Osteoblast (primary cell): ENCODE measurements at regions not wholly inside any gene's neighbourhood (a gene's known extent, or its start where the extent isn't known, plus 50 kb on each side); places are given as distances from the start of the nearest gene placed in this dataset.

Experiments used
- DNase-seq: peaks from one replicate; pipeline ENCODE4 v3.0.0; 2011; ENCODE audit warnings: low spot score, mixed read lengths; ENCODE audit not compliant: insufficient read length; ENCODE audit errors: missing footprints
- H2AFZ ChIP-seq: 2 replicates; pipeline ENCODE4 v1.6.0; 2011; ENCODE audit warnings: mild to moderate bottlenecking, low read length
- H3K27ac ChIP-seq: 2 replicates; pipeline ENCODE4 v1.5.1; 2011; ENCODE audit warnings: mild to moderate bottlenecking, low read depth, low read length, moderate library complexity
- H3K27me3 ChIP-seq: 2 replicates; pipeline ENCODE4 v1.6.0; 2012; ENCODE audit warnings: mild to moderate bottlenecking, control low read depth, inconsistent platforms, low read length, moderate library complexity; ENCODE audit not compliant: insufficient read depth
- H3K36me3 ChIP-seq: 2 replicates; pipeline ENCODE4 v1.5.1; 2011; ENCODE audit warnings: mild to moderate bottlenecking, low read length, control low read depth, moderate library complexity; ENCODE audit not compliant: insufficient read depth
- H3K4me1 ChIP-seq: 2 replicates; pipeline ENCODE4 v1.5.1; 2011; ENCODE audit warnings: mild to moderate bottlenecking, low read length, control low read depth, moderate library complexity; ENCODE audit not compliant: insufficient read depth
- H3K4me2 ChIP-seq: 2 replicates; pipeline ENCODE4 v1.6.0; 2011; ENCODE audit warnings: mild to moderate bottlenecking, low read length; ENCODE audit not compliant: insufficient read depth
- H3K4me3 ChIP-seq: fragments of 200-600 bp; sonication (generic); 3 replicates; pipeline ENCODE4 v1.5.1; 2012; ENCODE audit warnings: mild to moderate bottlenecking, low read length, inconsistent platforms; ENCODE audit not compliant: insufficient read depth
- H3K79me2 ChIP-seq: 2 replicates; pipeline ENCODE4 v1.6.0; 2012; ENCODE audit warnings: mild to moderate bottlenecking, low read length, control low read depth, inconsistent platforms; ENCODE audit not compliant: insufficient read depth
- H3K9me3 ChIP-seq: 2 replicates; pipeline ENCODE4 v1.5.1; 2011; ENCODE audit warnings: low read depth, low read length, control low read depth
- H4K20me1 ChIP-seq: 2 replicates; pipeline ENCODE4 v1.6.0; 2012; ENCODE audit warnings: mild to moderate bottlenecking, low read length, control low read depth; ENCODE audit not compliant: insufficient read depth
- TF ChIP-seq, protein P1 (sequence below): IDR thresholded peaks from 2 replicates; pipeline ENCODE4 v1.5.1; 2011; ENCODE audit warnings: mild to moderate bottlenecking, low read depth, low read length, moderate library complexity; ENCODE audit errors: extremely low read depth

DNA sequence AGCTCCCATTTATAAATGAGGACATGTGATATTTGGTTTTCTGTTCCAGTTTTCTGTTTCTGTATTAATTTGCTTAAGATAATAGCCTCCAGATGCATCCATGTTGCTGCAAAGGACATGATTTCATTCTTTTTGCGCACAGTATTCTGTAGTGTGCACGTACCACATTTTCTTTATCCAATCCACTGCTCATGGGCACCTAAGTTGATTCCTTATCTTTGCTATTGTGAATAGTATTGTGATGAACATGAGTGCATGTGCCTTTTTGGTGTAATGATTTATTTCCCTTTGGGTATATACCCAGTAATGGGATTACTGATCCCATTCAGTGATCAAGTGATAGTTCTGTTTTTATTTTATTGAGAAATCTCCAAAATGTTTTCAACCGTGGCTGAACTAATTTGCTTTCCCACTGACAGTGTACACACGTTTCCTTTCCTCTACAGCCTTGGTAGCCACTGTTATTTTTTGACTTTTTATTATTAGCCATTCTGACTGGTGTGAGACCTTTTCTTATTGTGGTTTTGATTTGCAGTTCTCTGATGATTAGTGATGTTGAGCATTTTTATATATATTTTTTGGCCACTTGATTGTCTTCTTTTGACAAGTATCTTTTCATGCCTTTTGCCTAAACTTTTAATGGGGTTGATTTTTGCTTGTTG, 226.0 kb upstream of the ANO3 start:
- H3K4me2 ChIP-seq: no peak overlapping the region
- H3K27me3 ChIP-seq: no peaks in the 10 kb centered on the region
- no peaks in the 10 kb centered on the region for H3K4me1 ChIP-seq
- no peaks in the 10 kb centered on the region for H4K20me1 ChIP-seq
- H3K27ac ChIP-seq: no peak overlapping the region
- TF ChIP-seq, protein P1, sequence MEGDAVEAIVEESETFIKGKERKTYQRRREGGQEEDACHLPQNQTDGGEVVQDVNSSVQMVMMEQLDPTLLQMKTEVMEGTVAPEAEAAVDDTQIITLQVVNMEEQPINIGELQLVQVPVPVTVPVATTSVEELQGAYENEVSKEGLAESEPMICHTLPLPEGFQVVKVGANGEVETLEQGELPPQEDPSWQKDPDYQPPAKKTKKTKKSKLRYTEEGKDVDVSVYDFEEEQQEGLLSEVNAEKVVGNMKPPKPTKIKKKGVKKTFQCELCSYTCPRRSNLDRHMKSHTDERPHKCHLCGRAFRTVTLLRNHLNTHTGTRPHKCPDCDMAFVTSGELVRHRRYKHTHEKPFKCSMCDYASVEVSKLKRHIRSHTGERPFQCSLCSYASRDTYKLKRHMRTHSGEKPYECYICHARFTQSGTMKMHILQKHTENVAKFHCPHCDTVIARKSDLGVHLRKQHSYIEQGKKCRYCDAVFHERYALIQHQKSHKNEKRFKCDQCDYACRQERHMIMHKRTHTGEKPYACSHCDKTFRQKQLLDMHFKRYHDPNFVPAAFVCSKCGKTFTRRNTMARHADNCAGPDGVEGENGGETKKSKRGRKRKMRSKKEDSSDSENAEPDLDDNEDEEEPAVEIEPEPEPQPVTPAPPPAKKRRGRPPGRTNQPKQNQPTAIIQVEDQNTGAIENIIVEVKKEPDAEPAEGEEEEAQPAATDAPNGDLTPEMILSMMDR: no peak
- no peak overlapping the region for H2AFZ ChIP-seq
- H3K9me3 ChIP-seq: no peaks in the 10 kb centered on the region
- no peaks in the 10 kb centered on the region for H3K36me3 ChIP-seq
- no peak overlapping the region for H3K4me3 ChIP-seq
- no peaks in the 10 kb centered on the region for H3K79me2 ChIP-seq
- no peak for DNase-seq

DNA sequence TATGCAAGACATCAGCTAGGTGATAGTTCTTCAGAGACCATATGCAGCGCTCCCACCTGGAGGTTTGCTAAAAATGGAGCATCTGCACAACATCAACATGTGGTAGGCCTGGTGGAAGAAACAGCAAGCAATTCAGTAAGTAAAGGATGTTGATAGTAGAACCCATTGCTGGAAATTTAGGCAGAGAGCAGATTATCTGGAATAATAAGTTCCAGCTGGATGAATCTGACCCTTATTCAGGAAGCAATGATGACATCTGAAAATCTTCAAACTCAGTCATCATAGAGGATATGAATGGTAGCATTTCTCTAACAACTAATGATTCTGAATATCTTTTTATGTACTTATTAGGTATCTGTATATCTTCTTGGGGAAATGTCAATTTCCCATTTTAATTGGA, 225.2 kb upstream of the ANO3 start:
- Histone ChIP-seq H3K79me2 (no peaks in the 10 kb centered on the region), H3K4me3 (no peak overlapping the region), H3K27me3 (no peaks in the 10 kb centered on the region), H2AFZ (no peak overlapping the region), H3K4me1 (no peaks in the 10 kb centered on the region), H3K4me2 (no peak overlapping the region), H3K36me3 (no peaks in the 10 kb centered on the region), H4K20me1 (no peaks in the 10 kb centered on the region), H3K27ac (no peak overlapping the region), H3K9me3 (no peaks in the 10 kb centered on the region)
- no peak for DNase-seq
- TF ChIP-seq, protein P1: no peak

DNA sequence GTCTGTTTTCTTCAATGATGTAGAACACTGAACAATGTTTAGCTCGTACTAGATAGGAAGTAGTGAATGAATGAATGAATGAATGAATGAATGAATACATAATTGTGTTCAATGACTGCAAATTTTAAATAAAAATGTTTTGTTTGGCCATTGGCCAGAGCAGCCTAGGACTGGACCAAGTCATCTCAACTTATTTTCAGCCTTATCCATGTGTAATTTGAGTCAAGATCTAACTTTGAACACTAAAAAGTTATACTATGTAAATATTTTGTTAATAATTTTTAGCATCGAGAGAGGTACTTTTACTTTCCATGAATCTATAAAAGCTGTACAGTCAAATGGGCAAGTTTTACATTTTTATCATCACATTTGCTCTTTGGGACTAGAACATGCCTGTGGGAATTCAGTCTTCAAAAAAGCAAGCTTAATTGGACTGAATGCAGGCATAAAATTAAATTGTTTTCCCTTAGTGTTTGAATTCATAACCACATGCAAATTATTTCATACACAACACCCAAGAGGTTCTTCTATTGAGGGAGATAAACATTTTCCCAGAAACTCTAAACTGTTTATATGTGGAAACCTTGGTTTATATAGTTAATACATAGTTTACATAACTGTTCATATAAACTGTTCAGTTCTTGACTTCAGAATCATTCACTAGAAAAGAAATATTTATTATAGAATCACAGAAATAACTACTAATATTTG, 222.1 kb upstream of the ANO3 start:
- Histone ChIP-seq H2AFZ (no peak overlapping the region), H3K4me1 (no peaks in the 10 kb centered on the region), H3K36me3 (no peaks in the 10 kb centered on the region), H3K27ac (no peak overlapping the region), H3K9me3 (no peaks in the 10 kb centered on the region), H4K20me1 (no peaks in the 10 kb centered on the region), H3K4me2 (no peak overlapping the region), H3K27me3 (no peaks in the 10 kb centered on the region), H3K4me3 (no peak overlapping the region), H3K79me2 (no peaks in the 10 kb centered on the region)
- TF ChIP-seq, protein P1: no peak
- DNase-seq: no peak

DNA sequence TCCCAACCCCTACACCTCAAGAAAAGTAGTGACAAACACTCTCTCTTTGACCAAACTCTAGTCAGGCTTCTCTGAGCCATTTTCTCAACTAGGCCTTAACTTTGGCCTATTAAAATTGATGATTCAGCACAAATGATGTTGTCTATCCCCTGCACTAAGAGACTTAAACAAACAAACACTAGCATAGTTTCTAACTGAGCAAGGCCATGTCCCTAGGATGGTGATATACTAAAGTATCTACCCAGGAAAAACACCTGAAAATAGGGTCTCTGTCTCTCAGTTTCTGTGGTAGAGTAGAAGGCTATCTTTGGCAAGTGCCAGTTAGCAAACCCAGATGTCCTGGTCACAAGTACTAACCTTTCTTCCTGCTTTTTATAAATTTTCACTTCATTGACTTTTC, 219.7 kb upstream of the ANO3 start:
- Histone ChIP-seq H3K4me1 (no peaks in the 10 kb centered on the region), H3K9me3 (no peaks in the 10 kb centered on the region), H2AFZ (no peak overlapping the region), H3K79me2 (no peaks in the 10 kb centered on the region), H4K20me1 (no peaks in the 10 kb centered on the region), H3K27ac (no peak overlapping the region), H3K4me3 (no peak overlapping the region), H3K4me2 (no peak overlapping the region), H3K27me3 (no peaks in the 10 kb centered on the region), H3K36me3 (no peaks in the 10 kb centered on the region)
- DNase-seq: no peak
- TF ChIP-seq, protein P1: no peak
